ENCODE measurements at regions not wholly inside any gene's neighbourhood (a gene's known extent, or its start where the extent isn't known, plus 50 kb on each side); places are given as distances from the start of the nearest gene placed in this dataset.

- peaks cover 71% of the 10 kb centered on the region for H3K27me3 Mint-ChIP-seq
- no peak overlapping the region for H3K27ac Mint-ChIP-seq
- DNase-seq (no peak), ATAC-seq (no peak)
- H3K4me3 Mint-ChIP-seq: no peak overlapping the region
- no peaks in the 10 kb centered on the region for H3K9me3 Mint-ChIP-seq
- peaks cover 14% of the 10 kb centered on the region for H3K4me1 Mint-ChIP-seq
Observed at GRCh38 chr18:76592096-76592495, 97.1 kb upstream of the ZNF516 start.

GRCh38 chr18:76589866-76590265 is 94.8 kb upstream of the ZNF516 start:
- H3K27ac Mint-ChIP-seq: no peak overlapping the region
- DNase-seq: no peak
- H3K4me1 Mint-ChIP-seq: peaks cover 14% of the 10 kb centered on the region
- H3K9me3 Mint-ChIP-seq: no peaks in the 10 kb centered on the region
- H3K4me3 Mint-ChIP-seq: no peak overlapping the region
- H3K27me3 Mint-ChIP-seq: peaks cover 69% of the 10 kb centered on the region
- no peak for ATAC-seq

GRCh38 chr18:76589316-76589715 is 94.3 kb upstream of the ZNF516 start:
- H3K9me3 Mint-ChIP-seq: no peaks in the 10 kb centered on the region
- H3K4me3 Mint-ChIP-seq: no peak overlapping the region
- H3K27ac Mint-ChIP-seq: no peak overlapping the region
- peaks cover 63% of the 10 kb centered on the region for H3K27me3 Mint-ChIP-seq
- peaks cover 14% of the 10 kb centered on the region for H3K4me1 Mint-ChIP-seq
- ATAC-seq: no peak
- no peak for DNase-seq

GRCh38 chr18:76588601-76589226 is 93.7 kb upstream of the ZNF516 start:
- H3K4me1 Mint-ChIP-seq: peaks cover 14% of the 10 kb centered on the region
- DNase-seq (no peak), ATAC-seq (no peak)
- no peaks in the 10 kb centered on the region for H3K9me3 Mint-ChIP-seq
- peaks cover 57% of the 10 kb centered on the region for H3K27me3 Mint-ChIP-seq
- H3K27ac Mint-ChIP-seq: no peak overlapping the region
- peak overlapping the region; percentile 41 to 63 for H3K4me3 Mint-ChIP-seq

DNA sequence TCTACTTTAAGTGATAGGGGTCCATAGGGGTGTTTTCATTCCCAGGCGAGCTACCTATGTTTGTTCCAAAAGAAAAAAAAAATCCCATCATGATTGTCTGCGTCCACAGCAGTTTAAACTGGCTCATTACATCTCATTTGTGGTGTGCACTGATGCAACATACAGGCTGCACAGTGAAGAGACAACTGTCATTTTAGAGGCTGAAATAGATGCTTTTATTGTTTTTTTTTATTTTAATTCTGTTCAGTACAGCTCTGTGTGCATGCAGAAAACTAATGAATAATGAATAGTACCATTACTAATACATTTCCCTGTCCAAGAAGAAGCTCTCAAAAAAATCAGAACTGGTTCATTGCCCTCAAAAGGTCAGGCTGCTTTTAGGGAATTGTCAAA is 92.8 kb upstream of the ZNF516 start:
- no peak overlapping the region for H3K27ac Mint-ChIP-seq
- ATAC-seq: no peak
- no peaks in the 10 kb centered on the region for H3K9me3 Mint-ChIP-seq
- no peak overlapping the region for H3K4me3 Mint-ChIP-seq
- peaks cover 49% of the 10 kb centered on the region for H3K27me3 Mint-ChIP-seq
- peaks cover 14% of the 10 kb centered on the region for H3K4me1 Mint-ChIP-seq
- DNase-seq: no peak

DNA sequence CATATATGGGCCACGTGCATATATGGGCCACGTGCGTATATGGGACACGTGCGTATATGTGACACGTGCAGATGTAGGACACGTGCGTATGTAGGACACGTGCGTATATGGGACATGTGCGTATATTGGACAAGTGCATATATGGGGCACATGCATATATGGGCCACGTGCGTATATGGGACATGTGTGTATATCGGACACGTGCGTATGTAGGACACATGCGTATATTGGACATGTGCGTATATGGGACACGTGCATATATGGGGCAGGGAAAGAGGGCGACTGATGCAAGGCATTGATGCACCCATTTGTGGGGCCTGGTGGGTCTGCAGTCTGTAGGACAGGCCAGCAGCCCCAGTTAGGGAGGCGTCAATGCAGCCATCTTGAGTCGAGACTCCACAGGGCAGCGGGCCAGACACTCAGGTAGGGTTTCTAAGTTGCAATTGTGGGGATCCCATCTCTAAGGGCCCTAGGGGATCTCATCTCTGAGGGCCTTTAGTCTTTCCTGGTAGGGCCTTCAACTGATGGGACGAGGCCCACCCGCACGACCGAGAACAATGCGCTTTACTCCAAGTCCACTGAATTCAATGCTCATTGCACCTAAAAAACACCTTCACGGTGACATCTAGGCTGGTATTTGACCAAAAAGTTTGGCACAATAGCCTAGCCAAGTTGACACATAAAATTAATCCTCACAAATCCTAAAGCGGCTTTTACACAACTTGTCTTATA is 92.3 kb upstream of the ZNF516 start:
- no peak for DNase-seq
- no peaks in the 10 kb centered on the region for H3K9me3 Mint-ChIP-seq
- H3K4me3 Mint-ChIP-seq: no peak overlapping the region
- no peak for ATAC-seq
- peaks cover 9% of the 10 kb centered on the region for H3K4me1 Mint-ChIP-seq
- no peak overlapping the region for H3K27ac Mint-ChIP-seq
- H3K27me3 Mint-ChIP-seq: peaks cover 45% of the 10 kb centered on the region

DNA sequence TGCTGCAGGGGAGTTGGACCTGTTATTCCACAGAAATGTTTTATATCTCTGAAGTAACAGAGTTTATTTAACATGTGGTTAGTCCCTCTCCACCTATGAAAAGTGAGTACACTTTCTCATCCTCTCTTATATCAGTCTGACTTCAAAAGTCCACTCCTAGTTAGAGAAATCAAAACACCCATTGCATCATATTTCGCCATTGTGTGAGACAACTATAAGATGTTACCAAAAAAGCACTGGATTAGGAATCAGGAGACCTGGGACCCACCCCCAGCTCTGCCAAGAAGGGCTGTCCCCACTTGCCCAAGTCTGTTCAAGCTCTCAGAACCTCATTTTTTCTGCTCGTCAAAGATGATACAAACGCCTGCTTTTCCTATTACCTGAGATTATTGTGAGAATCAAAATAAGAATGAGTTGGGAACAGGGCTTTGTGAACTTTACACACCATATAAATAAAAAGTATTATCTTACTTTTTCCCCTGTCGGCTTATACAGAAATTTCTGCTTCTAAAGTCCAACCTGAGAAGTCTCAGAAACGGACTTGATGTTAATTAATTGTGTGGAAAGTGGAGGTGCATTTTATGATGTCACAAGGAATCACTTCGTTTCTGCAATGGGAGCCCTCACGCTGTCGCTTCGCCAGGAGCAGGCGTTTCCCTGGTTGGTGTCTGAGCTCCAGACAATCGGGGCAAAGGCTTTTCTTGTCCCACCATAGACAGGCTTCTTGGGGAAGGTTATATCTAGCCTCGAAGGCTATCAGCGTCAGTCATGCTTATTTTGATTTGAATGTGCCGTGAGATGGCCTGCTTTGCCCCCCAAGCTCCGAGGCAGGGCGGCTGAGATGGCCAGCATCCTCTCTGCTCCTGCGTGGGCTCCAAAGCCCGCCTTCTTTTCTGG is 89.6 kb upstream of the ZNF516 start:
- DNase-seq: no peak
- Mint-ChIP-seq H3K4me1 (peaks cover 9% of the 10 kb centered on the region), H3K4me3 (no peak overlapping the region), H3K27me3 (peaks cover 41% of the 10 kb centered on the region), H3K9me3 (no peaks in the 10 kb centered on the region), H3K27ac (no peak overlapping the region)
- no peak for ATAC-seq

DNA sequence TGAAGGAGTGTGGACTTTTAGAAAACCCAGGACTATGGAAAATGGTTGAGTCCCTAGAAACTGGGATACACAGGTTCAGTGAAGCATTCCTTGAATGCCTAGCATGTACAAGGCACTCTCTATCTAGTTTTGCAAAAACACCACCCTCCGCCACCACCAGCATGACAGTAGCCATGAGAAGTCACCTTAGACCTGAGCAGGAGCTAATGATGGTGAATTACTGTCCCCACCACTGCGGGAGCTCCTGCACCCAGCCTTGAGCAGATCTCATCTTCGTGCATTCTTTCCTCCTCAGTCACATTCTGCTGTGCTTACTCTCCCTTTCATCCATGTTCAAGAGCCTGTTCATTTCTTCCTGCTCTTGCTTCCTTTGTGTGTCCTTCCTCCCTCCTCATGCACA is 86.2 kb upstream of the ZNF516 start:
- peaks cover 48% of the 10 kb centered on the region for H3K27me3 Mint-ChIP-seq
- no peak for ATAC-seq
- H3K4me3 Mint-ChIP-seq: no peak overlapping the region
- peaks cover 6% of the 10 kb centered on the region for H3K4me1 Mint-ChIP-seq
- H3K9me3 Mint-ChIP-seq: no peaks in the 10 kb centered on the region
- no peak for DNase-seq
- H3K27ac Mint-ChIP-seq: no peak overlapping the region

DNA sequence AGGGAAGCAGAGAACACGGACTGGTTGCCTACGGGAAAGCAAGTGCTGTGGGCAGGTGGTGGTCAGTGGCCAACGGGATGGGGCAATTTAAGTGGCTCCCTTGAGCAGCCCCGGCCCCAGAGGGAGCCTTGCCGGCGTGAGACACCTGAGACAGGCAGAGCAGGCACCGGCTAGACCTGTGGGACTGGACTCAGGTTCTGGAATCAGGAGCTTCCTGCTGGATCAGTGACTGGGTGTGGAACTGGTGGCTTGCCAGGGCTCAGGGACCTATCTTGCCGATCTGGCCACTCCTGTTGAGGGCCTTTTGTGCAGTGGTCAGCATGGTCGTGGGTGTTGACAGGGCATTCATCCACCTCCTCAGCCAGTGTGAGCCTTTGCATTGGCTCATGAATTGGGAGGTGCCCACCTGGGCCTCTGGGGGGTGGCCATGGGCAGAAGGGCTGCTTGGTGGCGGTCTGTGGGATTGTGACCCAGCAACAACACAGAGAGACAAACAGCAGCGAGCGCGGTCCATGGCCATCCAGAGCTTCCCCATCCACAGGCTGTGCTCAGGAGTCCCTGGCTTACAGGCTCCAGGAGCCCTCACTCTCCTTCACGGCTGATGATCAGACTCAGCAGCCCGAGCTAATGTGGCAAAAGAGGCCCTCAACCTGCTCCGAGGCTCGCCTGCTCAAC is 85.4 kb upstream of the ZNF516 start:
- peaks cover 6% of the 10 kb centered on the region for H3K4me1 Mint-ChIP-seq
- H3K4me3 Mint-ChIP-seq: no peak overlapping the region
- no peak for DNase-seq
- H3K27ac Mint-ChIP-seq: no peak overlapping the region
- no peaks in the 10 kb centered on the region for H3K9me3 Mint-ChIP-seq
- no peak for ATAC-seq
- peaks cover 55% of the 10 kb centered on the region for H3K27me3 Mint-ChIP-seq

DNA sequence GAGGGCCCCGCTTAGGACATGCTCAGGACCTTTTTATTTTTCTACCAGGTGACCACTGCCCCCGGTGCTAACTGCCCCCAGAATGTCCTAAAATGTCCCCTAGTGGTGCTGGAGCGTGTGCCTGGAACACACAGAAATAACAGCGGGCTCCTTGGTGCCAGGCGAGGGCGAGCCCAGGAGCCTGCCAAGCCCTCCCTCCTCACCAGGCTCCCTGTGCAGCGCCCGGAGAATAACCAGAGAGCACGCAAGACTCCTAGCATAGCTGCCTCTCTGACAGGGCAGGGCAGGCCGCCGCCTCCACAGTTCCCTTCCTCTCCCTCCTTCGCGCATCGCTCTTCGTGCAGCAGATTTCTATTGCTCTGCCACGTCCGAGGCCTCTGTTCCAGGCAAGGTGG is 84.3 kb upstream of the ZNF516 start:
- Mint-ChIP-seq H3K27me3 (peaks cover 55% of the 10 kb centered on the region), H3K9me3 (no peaks in the 10 kb centered on the region), H3K4me3 (no peak overlapping the region), H3K4me1 (peaks cover 6% of the 10 kb centered on the region), H3K27ac (no peak overlapping the region)
- ATAC-seq (no peak), DNase-seq (no peak)

- Mint-ChIP-seq H3K9me3 (no peaks in the 10 kb centered on the region), H3K4me1 (peaks cover 6% of the 10 kb centered on the region), H3K27ac (no peak overlapping the region), H3K4me3 (no peak overlapping the region), H3K27me3 (peaks cover 55% of the 10 kb centered on the region)
- DNase-seq: no peak
- ATAC-seq: peak; percentile 55
Observed at GRCh38 chr18:76578571-76579300, 83.7 kb upstream of the ZNF516 start.

DNA sequence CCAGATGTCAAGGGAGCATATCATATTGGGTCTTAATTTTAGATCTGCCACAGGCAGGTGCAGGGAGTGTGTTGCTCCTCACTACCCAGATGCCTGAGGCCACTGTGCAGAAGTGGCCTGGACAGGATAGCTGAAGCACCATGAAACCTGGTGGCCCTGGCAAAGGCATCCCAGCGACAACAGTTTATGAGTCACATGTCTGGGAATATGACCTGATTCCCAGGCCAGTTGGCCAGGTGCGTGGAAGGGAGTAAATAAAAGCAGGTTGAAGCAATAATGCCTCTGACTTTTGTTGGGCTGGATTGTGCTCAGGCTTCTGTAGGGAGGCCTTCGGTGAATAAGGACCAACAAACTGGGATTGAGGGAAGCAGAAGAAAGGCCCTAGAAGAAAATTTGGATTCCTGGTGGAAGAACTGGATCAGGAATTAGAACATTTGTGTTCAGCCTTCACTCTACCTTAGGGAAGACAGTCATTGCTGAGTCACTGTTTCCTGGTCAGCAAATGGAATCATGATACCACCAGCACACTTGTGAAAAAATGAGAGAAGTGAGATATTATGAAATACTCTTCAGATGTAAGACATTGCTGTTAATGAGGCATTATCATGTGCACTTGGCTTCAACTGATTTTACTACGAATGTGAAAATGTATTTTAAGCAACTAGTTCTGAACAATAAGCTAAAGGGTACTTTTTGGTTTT is 78.4 kb upstream of the ZNF516 start:
- H3K27me3 Mint-ChIP-seq: peaks cover 42% of the 10 kb centered on the region
- ATAC-seq (no peak), DNase-seq (no peak)
- H3K9me3 Mint-ChIP-seq: no peaks in the 10 kb centered on the region
- H3K4me3 Mint-ChIP-seq: no peak overlapping the region
- H3K27ac Mint-ChIP-seq: no peak overlapping the region
- H3K4me1 Mint-ChIP-seq: peaks cover 2% of the 10 kb centered on the region

DNA sequence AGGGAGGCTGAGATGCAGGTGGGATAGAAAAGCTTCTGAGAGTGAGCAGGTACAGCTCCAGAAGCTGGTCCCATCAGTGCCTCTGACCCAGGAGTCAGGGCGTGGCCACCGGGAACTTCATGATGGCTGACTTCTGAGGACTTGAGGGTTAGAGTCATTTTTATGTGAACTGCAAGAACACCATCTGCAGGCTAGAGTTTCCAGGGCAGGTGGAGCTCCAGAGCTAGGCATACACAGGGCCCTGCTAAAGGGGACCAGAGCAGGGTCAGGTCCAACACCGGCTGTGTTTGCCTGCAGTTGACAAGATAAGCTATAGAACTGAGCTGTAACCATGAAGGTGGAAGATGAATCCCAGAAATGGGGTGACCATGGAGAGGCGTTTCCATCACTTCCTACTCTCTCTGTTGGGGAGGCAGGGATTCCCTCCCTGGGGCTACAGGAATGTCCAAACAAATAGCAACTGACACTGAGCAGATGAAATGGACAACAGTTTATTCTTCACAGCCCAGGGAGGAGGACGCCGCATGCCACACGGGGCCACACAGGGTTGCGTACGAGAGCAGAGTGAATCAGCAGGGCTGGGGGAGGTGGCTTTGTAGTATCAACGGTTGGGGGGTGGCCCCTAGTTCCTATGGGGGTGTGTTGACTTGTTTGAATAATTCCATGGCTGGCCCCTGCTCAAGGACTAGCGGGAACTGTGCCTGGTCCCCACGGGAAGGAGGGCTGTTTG is 77.6 kb upstream of the ZNF516 start:
- ATAC-seq: peak; percentile 37
- no peak for DNase-seq
- Mint-ChIP-seq H3K9me3 (no peaks in the 10 kb centered on the region), H3K4me1 (no peaks in the 10 kb centered on the region), H3K4me3 (no peak overlapping the region), H3K27ac (peak overlapping the region in 1 of 2 donors; percentile 59), H3K27me3 (peaks cover 34% of the 10 kb centered on the region)

- no peak overlapping the region for H3K4me3 Mint-ChIP-seq
- no peaks in the 10 kb centered on the region for H3K4me1 Mint-ChIP-seq
- no peak overlapping the region for H3K27ac Mint-ChIP-seq
- no peak for ATAC-seq
- H3K27me3 Mint-ChIP-seq: peaks cover 41% of the 10 kb centered on the region
- no peaks in the 10 kb centered on the region for H3K9me3 Mint-ChIP-seq
- no peak for DNase-seq
Observed at GRCh38 chr18:76571689-76572088, 76.6 kb upstream of the ZNF516 start.
